Muscle of arm (tissue), 1 donor: ENCODE measurements at regions not wholly inside any gene's neighbourhood (a gene's known extent, or its start where the extent isn't known, plus 50 kb on each side); places are given as distances from the start of the nearest gene placed in this dataset.

Experiments used
- DNase-seq: peaks from one replicate; pipeline ENCODE4 v3.0.0-alpha.2; 2013

- DNase-seq, result no peak
These were observed 96.5 kb upstream of the CDH11 start for GRCh38 chr16:65218348-65218747.

- DNase-seq, result no peak
These were observed 92.2 kb upstream of the CDH11 start for GRCh38 chr16:65213866-65214595.

GRCh38 chr16:65212791-65213190 is 90.9 kb upstream of the CDH11 start:
- DNase-seq, result no peak

- DNase-seq, result no peak
These were observed 90.4 kb upstream of the CDH11 start for GRCh38 chr16:65212240-65212639.

- no peak for DNase-seq
These were observed 80.6 kb upstream of the CDH11 start for GRCh38 chr16:65202461-65202860.

GRCh38 chr16:65201511-65201910 is 79.6 kb upstream of the CDH11 start:
- no peak for DNase-seq

GRCh38 chr16:65200857-65201256 is 79.0 kb upstream of the CDH11 start:
- DNase-seq, result no peak

- no peak for DNase-seq
These were observed 78.4 kb upstream of the CDH11 start for GRCh38 chr16:65200156-65200773.

- no peak for DNase-seq
These were observed 74.7 kb upstream of the CDH11 start for GRCh38 chr16:65196420-65197075.

- DNase-seq, result no peak
These were observed 74.1 kb upstream of the CDH11 start for GRCh38 chr16:65195998-65196397.

GRCh38 chr16:65185241-65185778 is 63.4 kb upstream of the CDH11 start:
- DNase-seq, result no peak

- DNase-seq, result peak; percentile 77
These were observed 59.3 kb upstream of the CDH11 start for GRCh38 chr16:65181071-65181561.

GRCh38 chr16:65178151-65178550 is 56.3 kb upstream of the CDH11 start:
- DNase-seq, result no peak

GRCh38 chr16:65176603-65177002 is 54.7 kb upstream of the CDH11 start:
- DNase-seq, result peak; percentile 70

GRCh38 chr16:65172356-65172755 is 50.5 kb upstream of the CDH11 start:
- DNase-seq, result no peak
